Gastrocnemius medialis (tissue), 4 donors: ENCODE measurements at regions not wholly inside any gene's neighbourhood (a gene's known extent, or its start where the extent isn't known, plus 50 kb on each side); places are given as distances from the start of the nearest gene placed in this dataset.

Source experiments
- POLR2A ChIP-seq, 2 donors: fragments of 450-650 bp; IDR thresholded peaks; one replicate each; pipeline ENCODE4 v1.6.1; 2017; ENCODE audit warnings: antibody characterized with exemption in 2 of 2, mild to moderate bottlenecking in 2 of 2, moderate library complexity in 2 of 2
- TF ChIP-seq, protein P1 (sequence below), 5 experiments: fragments of 450-650 bp in 3 of 5; fragments of 200-600 bp in 2 of 5; sonication (generic) in 2 of 5; IDR thresholded peaks in 4 of 5; conservative IDR thresholded peaks in 1 of 5; 1 replicate in 4 of 5; 2 replicates in 1 of 5; pipeline ENCODE4 v1.5.1; 2016 to 2019; ENCODE audit warnings: antibody characterized with exemption in 5 of 5, mild to moderate bottlenecking in 3 of 5, moderate library complexity in 3 of 5

DNA sequence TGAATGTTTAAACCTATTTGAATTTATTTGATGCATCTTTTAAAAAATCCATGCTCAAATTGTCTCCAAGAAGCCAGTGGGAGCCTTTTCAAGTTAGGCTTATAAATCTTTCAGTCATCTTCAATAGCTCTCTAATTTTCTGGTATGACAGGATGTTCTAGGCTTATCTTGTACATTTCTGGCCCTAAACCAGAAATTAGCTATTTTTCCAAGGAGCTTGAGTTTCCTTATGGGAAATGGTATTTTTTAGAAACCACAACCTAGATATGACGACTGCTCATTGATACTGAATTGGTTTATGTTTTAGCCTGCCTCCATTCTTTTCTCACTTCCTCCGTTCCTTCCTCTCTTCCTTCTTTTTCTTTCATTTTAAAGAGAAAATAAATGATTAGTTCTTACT lies 172.3 kb downstream of the SPRY1 start:
- TF ChIP-seq, protein P1, sequence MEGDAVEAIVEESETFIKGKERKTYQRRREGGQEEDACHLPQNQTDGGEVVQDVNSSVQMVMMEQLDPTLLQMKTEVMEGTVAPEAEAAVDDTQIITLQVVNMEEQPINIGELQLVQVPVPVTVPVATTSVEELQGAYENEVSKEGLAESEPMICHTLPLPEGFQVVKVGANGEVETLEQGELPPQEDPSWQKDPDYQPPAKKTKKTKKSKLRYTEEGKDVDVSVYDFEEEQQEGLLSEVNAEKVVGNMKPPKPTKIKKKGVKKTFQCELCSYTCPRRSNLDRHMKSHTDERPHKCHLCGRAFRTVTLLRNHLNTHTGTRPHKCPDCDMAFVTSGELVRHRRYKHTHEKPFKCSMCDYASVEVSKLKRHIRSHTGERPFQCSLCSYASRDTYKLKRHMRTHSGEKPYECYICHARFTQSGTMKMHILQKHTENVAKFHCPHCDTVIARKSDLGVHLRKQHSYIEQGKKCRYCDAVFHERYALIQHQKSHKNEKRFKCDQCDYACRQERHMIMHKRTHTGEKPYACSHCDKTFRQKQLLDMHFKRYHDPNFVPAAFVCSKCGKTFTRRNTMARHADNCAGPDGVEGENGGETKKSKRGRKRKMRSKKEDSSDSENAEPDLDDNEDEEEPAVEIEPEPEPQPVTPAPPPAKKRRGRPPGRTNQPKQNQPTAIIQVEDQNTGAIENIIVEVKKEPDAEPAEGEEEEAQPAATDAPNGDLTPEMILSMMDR (IDR thresholded peaks at IDR 0.05 in 4 of 5, conservative IDR thresholded peaks at IDR 0.05 in 1 of 5): no peak
- TF ChIP-seq POLR2A (IDR thresholded peaks at IDR 0.05): no peak
